Transverse colon (tissue), 4 donors: ENCODE measurements at regions not wholly inside any gene's neighbourhood (a gene's known extent, or its start where the extent isn't known, plus 50 kb on each side); places are given as distances from the start of the nearest gene placed in this dataset.
"Not testable (repeated sequence)": the region's sequence is repeated elsewhere in the genome, so short reads cannot be mapped to it uniquely, and the experiment has no call there.

Source experiments
- DNase-seq: peaks from one replicate; pipeline ENCODE4 v3.0.0-alpha.2; 2019
- H3K27ac ChIP-seq, 4 donors: fragments of 200-600 bp; sonication (generic); 2 replicates each; pipeline ENCODE4 v1.5.1; 2016 to 2018; ENCODE audit warnings: inconsistent platforms in 4 of 4
- H3K27me3 ChIP-seq: fragments of 200-600 bp; sonication (generic); 2 replicates; pipeline ENCODE4 v1.5.1; 2017; ENCODE audit warnings: inconsistent platforms
- H3K36me3 ChIP-seq, 4 donors: fragments of 200-600 bp; sonication (generic); 2 replicates each; pipeline ENCODE4 v1.5.1; 2017 to 2019; ENCODE audit warnings: inconsistent platforms in 4 of 4
- H3K4me1 ChIP-seq, 4 donors: fragments of 200-600 bp; sonication (generic); 2 replicates each; pipeline ENCODE4 v1.5.1; 2017 to 2020; ENCODE audit warnings: inconsistent platforms in 4 of 4
- H3K4me3 ChIP-seq, 4 donors: fragments of 200-600 bp; sonication (generic); 1 replicate in 1 of 4; 2 replicates in 3 of 4; pipeline versions ENCODE4 v1.5.1 to v1.6.1; 2017 to 2019; ENCODE audit warnings: inconsistent platforms in 4 of 4
- H3K9me3 ChIP-seq, 2 donors: fragments of 200-600 bp; sonication (generic); 2 replicates each; pipeline ENCODE4 v1.5.1; 2017 to 2019; ENCODE audit warnings: inconsistent platforms in 2 of 2
- CTCF ChIP-seq, 5 experiments: fragments of 200-600 bp in 3 of 5; fragments of 450-650 bp in 2 of 5; sonication (generic) in 3 of 5; IDR thresholded peaks; 1 replicate in 2 of 5; 2 replicates in 3 of 5; pipeline ENCODE4 v1.5.1; 2016 to 2017; ENCODE audit warnings: antibody characterized with exemption in 5 of 5, inconsistent platforms in 3 of 5, mild to moderate bottlenecking in 2 of 5, moderate library complexity in 1 of 5
- EP300 ChIP-seq: sonication (generic); formaldehyde crosslinking; IDR thresholded peaks from one replicate; pipeline ENCODE4 v1.6.1; 2017; ENCODE audit warnings: antibody characterized with exemption, low read depth
- POLR2A ChIP-seq: fragments of 450-650 bp; IDR thresholded peaks from one replicate; pipeline ENCODE4 v1.6.1; 2016; ENCODE audit warnings: antibody characterized with exemption, mild to moderate bottlenecking, moderate library complexity
- POLR2AphosphoS5 ChIP-seq, 3 donors: sonication (generic); formaldehyde crosslinking; IDR thresholded peaks; one replicate each; pipeline ENCODE4 v1.6.1; 2016; ENCODE audit warnings: antibody characterized with exemption in 3 of 3
- WGBS, 2 donors: methylation state at CpG; one replicate each; pipeline ENCODE4 v1.1.5; 2018; ENCODE audit warnings: low coverage in 1 of 2; 5-methylcytosine and 5-hydroxymethylcytosine counted together
- in situ Hi-C, 4 donors: fragments of 200-750 bp; cut with MboI; loops; one replicate each; pipeline versions ENCODE4 v1.15.0 to v1.15.1; 2017; ENCODE audit warnings: low sequenced_read_pairs in 3 of 4, low pct_ligation_motif_present in 1 of 4, low pct_unique_long_range_greater_than_20kb in 1 of 4
- intact Hi-C: fragments of 100-400 bp; cut with DNase I; formaldehyde crosslinking; loops from one replicate; pipeline ENCODE4 v1.15.1; 2023; ENCODE audit warnings: low total_unique reads

GRCh38 chr14:94821705-94822104 lies 51.8 kb upstream of the GSC start:
- in situ Hi-C loops (no loop called here), intact Hi-C loops (loop anchor here (5.0 kb wide), 1 partner anchor 1911 kb away; no protein-coding TSS in a partner anchor)
- no peak for DNase-seq

GRCh38 chr14:94820932-94821331 lies 51.0 kb upstream of the GSC start:
- H3K4me1 ChIP-seq, H3K27me3 ChIP-seq, in situ Hi-C loops, H3K4me3 ChIP-seq, H3K9me3 ChIP-seq, H3K27ac ChIP-seq, H3K36me3 ChIP-seq, DNase-seq: not testable (repeated sequence)
- intact Hi-C loops: loop anchor here (5.0 kb wide), 1 partner anchor 1911 kb away; no protein-coding TSS in a partner anchor
- WGBS, 2 donors: 65% methylated on average over 1 of the region's 1 CpG; no CpG with 5 or more reads in 1 of the 2 donors

More at GRCh38 chr14:94821705-94822104, 51.8 kb upstream of the GSC start:
- Histone ChIP-seq H3K27ac (no peak overlapping the region), H3K9me3 (no peaks in the 10 kb centered on the region), H3K4me1 (no peaks in the 10 kb centered on the region), H3K27me3 (no peaks in the 10 kb centered on the region), H3K4me3 (no peak overlapping the region), H3K36me3 (no peaks in the 10 kb centered on the region)
- TF ChIP-seq POLR2A: no peak
- no peak for TF ChIP-seq POLR2AphosphoS5 (IDR thresholded peaks at IDR 0.05)
- TF ChIP-seq EP300: no peak
- TF ChIP-seq CTCF (IDR thresholded peaks at IDR 0.05): no peak
- 83 to 86% methylated on average over 3 to 4 of the region's 4 CpGs for WGBS, 2 donors
